ENCODE measurements at regions not wholly inside any gene's neighbourhood (a gene's known extent, or its start where the extent isn't known, plus 50 kb on each side); places are given as distances from the start of the nearest gene placed in this dataset.

DNA sequence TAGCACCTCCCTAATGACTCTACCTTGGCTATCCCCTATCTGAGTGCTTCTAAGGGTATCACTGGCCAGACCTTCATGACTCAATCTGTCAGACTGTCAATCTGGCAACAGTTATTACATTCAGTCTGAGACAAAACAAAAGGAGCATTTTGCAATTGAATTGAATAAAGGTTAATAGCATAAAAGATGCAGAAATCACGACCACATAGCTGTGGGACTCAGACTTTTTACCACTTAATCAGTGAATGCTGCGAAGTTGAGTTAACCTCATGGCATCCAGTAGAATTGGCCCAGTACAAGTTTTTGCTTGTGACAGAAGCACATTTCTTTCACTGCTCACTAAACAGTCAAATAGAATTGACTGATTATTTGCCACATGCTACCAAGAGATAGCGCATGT is 480.7 kb upstream of the DPPA4 start:
- H3K27me3 ChIP-seq (ENCODE audit: insufficient read depth, low read depth), result no peaks in the 10 kb centered on the region
- H3K4me1 ChIP-seq (ENCODE audit: low read depth, poor library complexity, severe bottlenecking), result no peaks in the 10 kb centered on the region
- H3K4me3 ChIP-seq (IDR thresholded peaks at IDR 0.05; ENCODE audit: insufficient read depth, low read depth, low read length), result no peak overlapping the region
- H3K36me3 ChIP-seq (ENCODE audit: insufficient read depth), result no peaks in the 10 kb centered on the region
- no peak overlapping the region for H3K9ac ChIP-seq
- H4K20me1 ChIP-seq (ENCODE audit: insufficient read depth), result no peaks in the 10 kb centered on the region
- H3K4me2 ChIP-seq, result no peak overlapping the region
- H3K27ac ChIP-seq, result no peak overlapping the region
- TF ChIP-seq, protein P1, sequence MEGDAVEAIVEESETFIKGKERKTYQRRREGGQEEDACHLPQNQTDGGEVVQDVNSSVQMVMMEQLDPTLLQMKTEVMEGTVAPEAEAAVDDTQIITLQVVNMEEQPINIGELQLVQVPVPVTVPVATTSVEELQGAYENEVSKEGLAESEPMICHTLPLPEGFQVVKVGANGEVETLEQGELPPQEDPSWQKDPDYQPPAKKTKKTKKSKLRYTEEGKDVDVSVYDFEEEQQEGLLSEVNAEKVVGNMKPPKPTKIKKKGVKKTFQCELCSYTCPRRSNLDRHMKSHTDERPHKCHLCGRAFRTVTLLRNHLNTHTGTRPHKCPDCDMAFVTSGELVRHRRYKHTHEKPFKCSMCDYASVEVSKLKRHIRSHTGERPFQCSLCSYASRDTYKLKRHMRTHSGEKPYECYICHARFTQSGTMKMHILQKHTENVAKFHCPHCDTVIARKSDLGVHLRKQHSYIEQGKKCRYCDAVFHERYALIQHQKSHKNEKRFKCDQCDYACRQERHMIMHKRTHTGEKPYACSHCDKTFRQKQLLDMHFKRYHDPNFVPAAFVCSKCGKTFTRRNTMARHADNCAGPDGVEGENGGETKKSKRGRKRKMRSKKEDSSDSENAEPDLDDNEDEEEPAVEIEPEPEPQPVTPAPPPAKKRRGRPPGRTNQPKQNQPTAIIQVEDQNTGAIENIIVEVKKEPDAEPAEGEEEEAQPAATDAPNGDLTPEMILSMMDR (conservative IDR thresholded peaks at IDR 0.05; ENCODE audit: low read depth, low read length), result no peak
- no peaks in the 10 kb centered on the region for H3K79me2 ChIP-seq (ENCODE audit: insufficient read depth, low read depth)
- no peak overlapping the region for H2AFZ ChIP-seq (ENCODE audit: low read depth)

DNA sequence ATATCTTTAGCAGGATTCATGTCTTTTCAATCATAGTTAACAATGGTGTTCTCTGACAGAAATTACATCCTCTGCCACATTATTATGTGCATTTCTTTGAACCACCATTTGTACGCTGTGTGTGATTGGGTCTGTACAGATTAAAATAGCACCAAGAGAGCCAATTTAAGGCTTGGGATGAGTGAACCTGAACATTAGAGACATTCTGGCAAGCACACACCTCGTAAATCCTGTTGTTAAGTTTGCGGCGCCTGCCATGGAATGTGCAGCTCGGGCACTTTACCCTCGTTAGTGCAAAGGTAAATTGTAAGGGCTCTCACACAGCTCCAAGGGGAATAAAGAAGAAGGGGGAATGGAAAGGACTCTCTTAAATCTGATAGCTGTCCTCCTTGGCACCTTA is 482.4 kb upstream of the DPPA4 start:
- Histone ChIP-seq H3K27me3 (ENCODE audit: insufficient read depth, low read depth) (no peaks in the 10 kb centered on the region), H3K4me1 (ENCODE audit: low read depth, poor library complexity, severe bottlenecking) (no peaks in the 10 kb centered on the region), H2AFZ (ENCODE audit: low read depth) (no peak overlapping the region), H3K36me3 (ENCODE audit: insufficient read depth) (no peaks in the 10 kb centered on the region), H3K79me2 (ENCODE audit: insufficient read depth, low read depth) (no peaks in the 10 kb centered on the region), H3K9ac (no peak overlapping the region), H3K4me2 (no peak overlapping the region), H3K4me3 (IDR thresholded peaks at IDR 0.05; ENCODE audit: insufficient read depth, low read depth, low read length) (no peak overlapping the region), H4K20me1 (ENCODE audit: insufficient read depth) (no peaks in the 10 kb centered on the region), H3K27ac (no peak overlapping the region)
- TF ChIP-seq, protein P1 (conservative IDR thresholded peaks at IDR 0.05; ENCODE audit: low read depth, low read length), result no peak

DNA sequence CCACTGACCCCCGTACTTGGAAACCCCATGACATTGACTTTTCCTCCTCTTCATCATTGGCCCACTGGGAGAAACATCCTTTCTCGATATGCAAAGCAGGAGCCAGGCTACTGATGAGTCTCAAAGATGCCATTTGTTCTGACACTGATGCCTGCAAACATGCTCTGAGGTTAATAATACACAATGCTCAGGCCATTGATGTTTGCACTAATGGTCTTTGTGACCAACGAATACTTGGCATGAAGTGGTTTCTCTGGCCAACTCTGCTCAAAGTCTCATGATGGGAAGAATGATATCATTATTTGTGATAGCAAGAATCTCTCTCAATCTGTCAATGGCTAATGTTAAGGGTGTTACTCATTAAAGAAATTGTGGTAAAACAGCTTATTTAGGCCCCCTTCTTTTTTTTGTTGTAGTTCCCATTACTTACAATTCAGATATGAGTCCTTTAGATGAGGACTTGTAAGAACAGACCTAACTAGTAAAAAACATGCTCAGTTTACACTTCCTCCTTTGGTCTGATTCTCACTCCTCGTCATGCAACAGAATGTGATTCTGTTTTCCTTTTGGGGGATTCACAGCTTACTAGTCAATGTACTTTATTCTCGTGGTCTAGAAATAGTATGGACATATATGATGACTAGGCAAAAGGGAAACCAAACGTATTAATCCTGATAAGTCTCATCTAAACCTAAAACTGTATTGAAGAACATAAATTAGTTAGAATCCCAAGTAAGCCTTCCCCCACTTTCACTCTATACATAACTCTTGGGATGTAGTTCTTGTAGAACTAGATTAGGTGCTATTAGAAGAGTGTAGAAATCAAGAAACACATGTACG is 488.8 kb upstream of the DPPA4 start:
- Histone ChIP-seq H4K20me1 (ENCODE audit: insufficient read depth) (no peaks in the 10 kb centered on the region), H3K36me3 (ENCODE audit: insufficient read depth) (no peaks in the 10 kb centered on the region), H3K4me2 (no peak overlapping the region), H3K27me3 (ENCODE audit: insufficient read depth, low read depth) (no peaks in the 10 kb centered on the region), H3K79me2 (ENCODE audit: insufficient read depth, low read depth) (no peaks in the 10 kb centered on the region), H3K4me3 (IDR thresholded peaks at IDR 0.05; ENCODE audit: insufficient read depth, low read depth, low read length) (no peak overlapping the region), H3K27ac (no peak overlapping the region), H3K4me1 (ENCODE audit: low read depth, poor library complexity, severe bottlenecking) (no peaks in the 10 kb centered on the region), H2AFZ (ENCODE audit: low read depth) (no peak overlapping the region), H3K9ac (no peak overlapping the region)
- TF ChIP-seq, protein P1 (conservative IDR thresholded peaks at IDR 0.05; ENCODE audit: low read depth, low read length), result no peak

DNA sequence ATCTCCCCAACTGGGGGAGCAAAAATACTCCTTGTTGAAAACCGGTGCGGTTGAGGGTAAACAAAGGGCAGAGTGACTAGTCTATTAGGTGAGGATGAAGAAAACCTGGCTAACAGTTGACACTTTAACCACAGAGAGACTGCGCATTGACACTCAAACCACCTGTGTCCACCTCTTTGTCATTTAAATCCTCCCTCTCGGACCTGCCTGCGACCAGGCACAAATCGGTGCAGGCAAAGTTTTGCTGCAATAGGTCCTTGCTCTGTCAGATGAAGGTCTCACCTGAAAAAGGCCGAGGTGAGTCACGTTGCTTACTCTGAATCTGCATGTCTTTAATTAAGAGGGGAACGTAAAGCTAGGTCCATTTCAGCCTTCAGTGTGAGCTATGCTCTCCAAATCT is 494.1 kb upstream of the DPPA4 start:
- Histone ChIP-seq H3K4me2 (no peak overlapping the region), H3K27me3 (ENCODE audit: insufficient read depth, low read depth) (no peaks in the 10 kb centered on the region), H3K9ac (no peak overlapping the region), H4K20me1 (ENCODE audit: insufficient read depth) (no peaks in the 10 kb centered on the region), H3K79me2 (ENCODE audit: insufficient read depth, low read depth) (no peaks in the 10 kb centered on the region), H3K4me3 (IDR thresholded peaks at IDR 0.05; ENCODE audit: insufficient read depth, low read depth, low read length) (no peak overlapping the region), H2AFZ (ENCODE audit: low read depth) (no peak overlapping the region), H3K36me3 (ENCODE audit: insufficient read depth) (no peaks in the 10 kb centered on the region), H3K27ac (no peak overlapping the region), H3K4me1 (ENCODE audit: low read depth, poor library complexity, severe bottlenecking) (no peaks in the 10 kb centered on the region)
- TF ChIP-seq, protein P1 (conservative IDR thresholded peaks at IDR 0.05; ENCODE audit: low read depth, low read length), result no peak
